ENCODE measurements at regions not wholly inside any gene's neighbourhood (a gene's known extent, or its start where the extent isn't known, plus 50 kb on each side); places are given as distances from the start of the nearest gene placed in this dataset.

DNA sequence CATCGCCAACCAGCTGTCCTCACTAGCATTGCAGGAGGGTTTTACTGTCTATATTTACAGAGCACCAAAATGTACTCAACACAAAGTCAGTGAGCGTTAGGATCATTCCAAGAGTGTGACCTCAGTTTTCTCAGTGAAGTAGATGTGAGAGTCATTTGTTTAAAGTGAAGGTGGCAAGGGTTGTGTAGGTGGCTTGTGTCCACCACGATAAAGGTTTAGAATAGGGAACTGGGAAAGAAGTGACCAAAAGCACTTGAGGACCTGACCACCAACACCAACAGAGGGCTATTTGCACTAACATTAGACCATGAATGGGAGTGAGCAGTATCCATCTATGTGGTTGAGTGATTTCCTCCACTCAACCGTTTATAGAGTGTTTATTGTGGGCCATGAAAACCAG lies 152.5 kb upstream of the POU2AF2 start:
- TF ChIP-seq, protein P1, sequence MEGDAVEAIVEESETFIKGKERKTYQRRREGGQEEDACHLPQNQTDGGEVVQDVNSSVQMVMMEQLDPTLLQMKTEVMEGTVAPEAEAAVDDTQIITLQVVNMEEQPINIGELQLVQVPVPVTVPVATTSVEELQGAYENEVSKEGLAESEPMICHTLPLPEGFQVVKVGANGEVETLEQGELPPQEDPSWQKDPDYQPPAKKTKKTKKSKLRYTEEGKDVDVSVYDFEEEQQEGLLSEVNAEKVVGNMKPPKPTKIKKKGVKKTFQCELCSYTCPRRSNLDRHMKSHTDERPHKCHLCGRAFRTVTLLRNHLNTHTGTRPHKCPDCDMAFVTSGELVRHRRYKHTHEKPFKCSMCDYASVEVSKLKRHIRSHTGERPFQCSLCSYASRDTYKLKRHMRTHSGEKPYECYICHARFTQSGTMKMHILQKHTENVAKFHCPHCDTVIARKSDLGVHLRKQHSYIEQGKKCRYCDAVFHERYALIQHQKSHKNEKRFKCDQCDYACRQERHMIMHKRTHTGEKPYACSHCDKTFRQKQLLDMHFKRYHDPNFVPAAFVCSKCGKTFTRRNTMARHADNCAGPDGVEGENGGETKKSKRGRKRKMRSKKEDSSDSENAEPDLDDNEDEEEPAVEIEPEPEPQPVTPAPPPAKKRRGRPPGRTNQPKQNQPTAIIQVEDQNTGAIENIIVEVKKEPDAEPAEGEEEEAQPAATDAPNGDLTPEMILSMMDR (IDR thresholded peaks at IDR 0.05): no peak
- no peak for TF ChIP-seq POLR2AphosphoS5 (IDR thresholded peaks at IDR 0.05; ENCODE audit: low read depth, low read length)
- TF ChIP-seq, protein P2, sequence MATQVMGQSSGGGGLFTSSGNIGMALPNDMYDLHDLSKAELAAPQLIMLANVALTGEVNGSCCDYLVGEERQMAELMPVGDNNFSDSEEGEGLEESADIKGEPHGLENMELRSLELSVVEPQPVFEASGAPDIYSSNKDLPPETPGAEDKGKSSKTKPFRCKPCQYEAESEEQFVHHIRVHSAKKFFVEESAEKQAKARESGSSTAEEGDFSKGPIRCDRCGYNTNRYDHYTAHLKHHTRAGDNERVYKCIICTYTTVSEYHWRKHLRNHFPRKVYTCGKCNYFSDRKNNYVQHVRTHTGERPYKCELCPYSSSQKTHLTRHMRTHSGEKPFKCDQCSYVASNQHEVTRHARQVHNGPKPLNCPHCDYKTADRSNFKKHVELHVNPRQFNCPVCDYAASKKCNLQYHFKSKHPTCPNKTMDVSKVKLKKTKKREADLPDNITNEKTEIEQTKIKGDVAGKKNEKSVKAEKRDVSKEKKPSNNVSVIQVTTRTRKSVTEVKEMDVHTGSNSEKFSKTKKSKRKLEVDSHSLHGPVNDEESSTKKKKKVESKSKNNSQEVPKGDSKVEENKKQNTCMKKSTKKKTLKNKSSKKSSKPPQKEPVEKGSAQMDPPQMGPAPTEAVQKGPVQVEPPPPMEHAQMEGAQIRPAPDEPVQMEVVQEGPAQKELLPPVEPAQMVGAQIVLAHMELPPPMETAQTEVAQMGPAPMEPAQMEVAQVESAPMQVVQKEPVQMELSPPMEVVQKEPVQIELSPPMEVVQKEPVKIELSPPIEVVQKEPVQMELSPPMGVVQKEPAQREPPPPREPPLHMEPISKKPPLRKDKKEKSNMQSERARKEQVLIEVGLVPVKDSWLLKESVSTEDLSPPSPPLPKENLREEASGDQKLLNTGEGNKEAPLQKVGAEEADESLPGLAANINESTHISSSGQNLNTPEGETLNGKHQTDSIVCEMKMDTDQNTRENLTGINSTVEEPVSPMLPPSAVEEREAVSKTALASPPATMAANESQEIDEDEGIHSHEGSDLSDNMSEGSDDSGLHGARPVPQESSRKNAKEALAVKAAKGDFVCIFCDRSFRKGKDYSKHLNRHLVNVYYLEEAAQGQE (IDR thresholded peaks at IDR 0.05; ENCODE audit: insufficient read depth in 1 of 2, low read depth in 2 of 2, low read length in 1 of 2): no peak
- no peak for TF ChIP-seq TCF7L2 (IDR thresholded peaks at IDR 0.05; ENCODE audit: low read depth, low read length)
